ENCODE measurements at regions not wholly inside any gene's neighbourhood (a gene's known extent, or its start where the extent isn't known, plus 50 kb on each side); places are given as distances from the start of the nearest gene placed in this dataset.

- no peak overlapping the region for H2BK20ac ChIP-seq (ENCODE audit: low read depth, low read length)
- H3K9ac ChIP-seq (ENCODE audit: low read depth, low read length) = no peak overlapping the region
- intact Hi-C loops (cut with micrococcal nuclease) = no loop called here
- DNase-seq (no peak), ATAC-seq (ENCODE audit: low read depth) (no peak)
- H4K5ac ChIP-seq (ENCODE audit: low read depth, low read length) = no peak overlapping the region
- H4K8ac ChIP-seq (ENCODE audit: low read depth in 2 of 2, low read length in 2 of 2) = no peak overlapping the region
- no peak overlapping the region for H2AFZ ChIP-seq (replicated peaks; ENCODE audit: low read length, poor library complexity)
- H3K23ac ChIP-seq (ENCODE audit: low read depth, low read length) = no peak overlapping the region
- ChIA-PET CTCF (no interaction called here), POLR2A (ENCODE audit: unreplicated experiment) (no interaction called here)
- H2BK120ac ChIP-seq (ENCODE audit: low read depth, low read length) = no peak overlapping the region
- H3K9me1 ChIP-seq (ENCODE audit: insufficient read depth, low read length) = no peaks in the 10 kb centered on the region
- WGBS, 2 experiments (ENCODE audit: extremely low coverage in 2 of 2, insufficient read length in 1 of 2) = no CpG with 5 or more reads among the region's 4 CpGs
- H3K4me1 ChIP-seq (ENCODE audit: control insufficient read depth, insufficient read depth, low read length) = no peaks in the 10 kb centered on the region
- H3K27me3 ChIP-seq (ENCODE audit: control insufficient read depth, insufficient read depth, low read length) = no peaks in the 10 kb centered on the region
- BruUV-seq (replicated peaks) = no TSS peak
- H3K79me1 ChIP-seq (ENCODE audit: low read depth in 1 of 2, low read length in 2 of 2) = no peaks in the 10 kb centered on the region
- H3K4ac ChIP-seq (ENCODE audit: low read depth, low read length) = no peak overlapping the region
- in situ Hi-C loops (cut with MboI; ENCODE audit: low sequenced_read_pairs) = no loop called here
- no peak overlapping the region for H2AK5ac ChIP-seq (ENCODE audit: low read depth, low read length)
- no peak overlapping the region for H2AK9ac ChIP-seq (replicated peaks; ENCODE audit: low read depth, low read length, poor library complexity)
- H3K18ac ChIP-seq (ENCODE audit: low read depth, low read length) = no peak overlapping the region
- no peak for TF ChIP-seq SMC3 (IDR thresholded peaks at IDR 0.05; ENCODE audit: low read depth, low read length)
- no peak for TF ChIP-seq USF2 (IDR thresholded peaks at IDR 0.05; ENCODE audit: low read depth, low read length)
- TF ChIP-seq CTCF (conservative IDR thresholded peaks at IDR 0.05; ENCODE audit: low read depth, low read length) = no peak
- no peak for TF ChIP-seq RFX5 (IDR thresholded peaks at IDR 0.05; ENCODE audit: low read depth, low read length)
- TF ChIP-seq MAZ (IDR thresholded peaks at IDR 0.05; ENCODE audit: borderline replicate concordance, low read depth, low read length) = no peak
- no peak for TF ChIP-seq POLR2A (IDR thresholded peaks at IDR 0.05; ENCODE audit: low read depth, low read length)
- TF ChIP-seq FOS (IDR thresholded peaks at IDR 0.05; ENCODE audit: low read depth, low read length) = no peak
- TF ChIP-seq RCOR1 (IDR thresholded peaks at IDR 0.05; ENCODE audit: insufficient replicate concordance, low read length) = no peak
- TF ChIP-seq ELK1 (IDR thresholded peaks at IDR 0.05; ENCODE audit: borderline replicate concordance, low read depth, low read length) = no peak
- TF ChIP-seq BHLHE40 (IDR thresholded peaks at IDR 0.05; ENCODE audit: low read depth, low read length) = no peak
- TF ChIP-seq CHD1 (IDR thresholded peaks at IDR 0.05; ENCODE audit: low read depth, low read length) = no peak
- no peak for TF ChIP-seq RAD21 (IDR thresholded peaks at IDR 0.05; ENCODE audit: low read length)
- TF ChIP-seq NFE2L2 (IDR thresholded peaks at IDR 0.05; ENCODE audit: low read depth, low read length) = no peak
- TF ChIP-seq CEBPB (IDR thresholded peaks at IDR 0.05; ENCODE audit: low read depth, low read length) = no peak
- no peak for TF ChIP-seq MAFK (IDR thresholded peaks at IDR 0.05; ENCODE audit: low read depth, low read length)
- no peak overlapping the region for H3K4me2 ChIP-seq (ENCODE audit: low read depth, low read length)
- H3K9me3 ChIP-seq (ENCODE audit: control insufficient read depth, insufficient read depth, low read length) = peaks cover 16% of the 10 kb centered on the region
- no peaks in the 10 kb centered on the region for H3K36me3 ChIP-seq (ENCODE audit: control insufficient read depth, insufficient read depth, low read length)
- H3K56ac ChIP-seq (ENCODE audit: extremely low read depth, insufficient read depth, low read length) = no peak overlapping the region
- dilution Hi-C loops (cut with HindIII; ENCODE audit: low sequenced_read_pairs, unreplicated experiment) = no loop called here
- H2BK5ac ChIP-seq (ENCODE audit: low read depth, low read length, poor library complexity, severe bottlenecking) = no peak overlapping the region
- no peaks in the 10 kb centered on the region for H4K20me1 ChIP-seq (ENCODE audit: insufficient read depth, low read length)
- H3K4me3 ChIP-seq (ENCODE audit: insufficient read depth, low read depth, low read length) = no peak overlapping the region
- H3K27ac ChIP-seq (ENCODE audit: insufficient read depth, low read length) = no peak overlapping the region
- H3K14ac ChIP-seq (replicated peaks; ENCODE audit: low read depth, low read length) = no peak overlapping the region
- H2BK15ac ChIP-seq (ENCODE audit: low read depth, low read length) = no peak overlapping the region
- no peak overlapping the region for H4K91ac ChIP-seq (ENCODE audit: insufficient read depth, low read depth, low read length)
These were observed 738.1 kb upstream of the PRKX start for GRCh38 chrX:4451591-4451990.

All from IMR-90 (cell line).